Activated CD4-positive, CD25-positive, alpha-beta regulatory T cell treated with anti-CD3 and anti-CD28 coated beads, Interleukin-2, amount 50 U/mL, for 72 hours (primary cell): ENCODE measurements at regions not wholly inside any gene's neighbourhood (a gene's known extent, or its start where the extent isn't known, plus 50 kb on each side); places are given as distances from the start of the nearest gene placed in this dataset.

Experiments used
- DNase-seq: peaks from one replicate; pipeline ENCODE4 v3.0.0; 2021

GRCh38 chr10:6755781-6756460 lies 175.8 kb upstream of the PRKCQ start:
- no peak for DNase-seq

GRCh38 chr10:6753644-6754043 lies 173.6 kb upstream of the PRKCQ start:
- DNase-seq = no peak

GRCh38 chr10:6751363-6751762 lies 171.3 kb upstream of the PRKCQ start:
- no peak for DNase-seq

- no peak for DNase-seq
Observed at GRCh38 chr10:6748981-6749635, 169.0 kb upstream of the PRKCQ start.

DNA sequence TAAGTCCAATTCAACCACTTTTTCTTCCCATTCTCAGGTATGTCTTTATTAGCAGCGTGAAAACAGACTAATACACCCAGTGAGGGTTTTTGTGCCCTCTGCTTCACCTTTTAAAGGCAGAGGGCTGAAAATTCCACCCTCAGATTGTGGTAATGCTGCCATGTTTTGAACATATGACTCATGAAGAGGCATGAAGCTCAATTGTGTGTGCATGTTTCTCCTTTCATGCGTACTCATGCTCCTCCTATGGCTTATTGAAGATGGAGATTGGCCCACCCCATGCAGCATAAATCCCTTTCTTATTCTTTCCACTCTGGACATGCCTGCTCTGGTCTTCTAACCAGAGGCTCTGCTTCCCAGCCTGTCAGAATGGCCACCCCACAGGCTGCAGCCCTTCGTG lies 168.0 kb upstream of the PRKCQ start:
- DNase-seq = no peak

- DNase-seq = no peak
Observed at GRCh38 chr10:6746782-6747181, 166.7 kb upstream of the PRKCQ start.

GRCh38 chr10:6743291-6743849 lies 163.3 kb upstream of the PRKCQ start:
- DNase-seq = no peak

DNA sequence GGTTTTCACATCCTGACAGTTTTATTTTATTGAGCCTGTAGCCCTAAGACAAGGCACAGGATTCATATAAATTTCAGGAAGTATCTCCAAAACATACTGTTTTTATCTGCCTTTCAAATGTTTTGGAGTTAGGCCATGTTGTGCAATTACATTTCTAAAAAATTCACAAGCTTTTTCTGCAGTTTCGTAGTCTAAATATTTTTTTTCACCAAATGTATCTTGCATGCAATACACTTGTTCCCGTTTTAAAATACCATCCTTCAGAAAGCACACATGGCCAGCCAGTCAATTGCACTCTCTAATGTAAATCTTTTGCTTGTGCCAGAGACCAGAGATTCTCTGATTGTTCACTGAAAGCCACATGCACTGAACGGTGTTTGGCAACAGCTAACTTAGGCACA lies 161.5 kb upstream of the PRKCQ start:
- DNase-seq = no peak

DNA sequence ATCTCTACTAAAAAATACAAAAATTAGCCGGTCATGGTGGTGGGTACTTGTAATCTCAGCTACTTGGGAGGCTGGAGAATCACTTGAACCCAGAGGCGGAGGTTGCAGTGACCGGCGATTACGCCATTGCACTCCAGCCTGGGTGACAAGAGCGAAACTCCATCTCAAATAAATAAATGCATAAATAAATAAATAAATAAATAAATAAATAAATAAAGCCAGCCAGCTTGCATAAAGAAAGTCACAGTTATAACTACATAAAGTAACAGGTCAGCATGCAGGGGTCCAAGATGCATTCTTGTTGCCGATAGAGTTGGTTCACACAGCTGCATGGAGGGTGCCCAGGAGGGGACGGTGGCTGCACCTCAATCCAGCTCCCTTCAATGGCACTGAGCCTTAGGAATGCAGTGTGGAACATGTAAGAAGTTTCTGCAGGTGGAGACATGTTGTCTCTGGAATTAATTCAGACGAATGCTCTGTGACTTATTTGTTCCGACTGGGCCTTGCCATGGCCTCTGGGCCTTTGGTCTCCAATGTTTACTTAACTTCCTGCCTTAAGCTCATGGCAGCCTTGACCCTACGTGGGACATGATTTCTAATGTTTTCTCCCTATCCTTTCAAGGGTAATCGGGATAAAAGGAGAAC lies 159.6 kb upstream of the PRKCQ start:
- no peak for DNase-seq

DNA sequence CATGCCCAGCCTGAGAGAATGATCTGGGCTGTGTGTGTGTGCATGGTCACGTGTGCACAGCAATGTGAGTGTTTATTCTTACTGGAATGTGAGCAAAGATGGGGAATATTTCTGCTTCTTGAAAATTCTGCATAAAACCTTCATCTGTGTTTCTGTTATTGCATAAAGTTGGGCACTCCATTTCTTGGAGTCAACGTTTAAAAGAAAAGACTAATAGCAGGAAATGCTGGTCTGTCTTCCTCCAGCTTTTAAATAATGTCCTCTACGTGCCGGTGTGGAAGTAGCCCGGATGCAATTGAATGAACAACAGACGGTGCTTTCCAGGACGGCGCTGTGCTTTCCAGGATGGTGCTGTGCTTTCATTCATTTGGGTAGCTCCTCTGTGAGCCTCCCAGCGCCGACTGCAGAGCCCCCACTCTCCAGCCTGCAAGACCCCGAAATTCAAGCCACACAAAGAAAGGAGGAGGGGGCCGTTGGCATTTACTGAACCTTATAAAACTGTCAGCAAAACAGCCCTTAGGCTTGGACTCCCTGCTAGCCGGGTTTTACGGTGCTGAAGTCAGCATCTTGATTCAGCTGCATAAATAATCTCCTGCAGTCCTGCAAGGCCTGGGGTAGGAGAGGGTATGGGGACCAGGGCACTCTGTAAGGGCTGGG lies 158.2 kb upstream of the PRKCQ start:
- DNase-seq = no peak

DNA sequence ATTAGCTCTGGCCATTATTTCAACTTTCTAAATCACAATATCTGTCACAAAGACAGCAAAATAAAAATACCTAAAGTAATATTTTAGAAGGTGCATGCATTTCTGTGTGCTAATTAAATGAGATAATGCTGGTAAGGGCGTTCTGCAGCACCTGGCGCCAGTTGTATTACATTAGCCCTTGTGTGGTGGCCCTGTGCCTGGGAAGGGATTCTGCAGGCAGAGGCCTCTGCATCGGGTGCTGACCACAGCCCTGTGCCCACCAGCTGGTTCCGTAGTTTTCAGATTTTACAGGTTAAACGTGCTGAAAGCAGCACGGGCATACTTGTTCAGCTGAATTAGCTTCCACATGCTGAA lies 157.7 kb upstream of the PRKCQ start:
- DNase-seq = no peak

GRCh38 chr10:6737080-6737641 lies 157.1 kb upstream of the PRKCQ start:
- DNase-seq = no peak

DNA sequence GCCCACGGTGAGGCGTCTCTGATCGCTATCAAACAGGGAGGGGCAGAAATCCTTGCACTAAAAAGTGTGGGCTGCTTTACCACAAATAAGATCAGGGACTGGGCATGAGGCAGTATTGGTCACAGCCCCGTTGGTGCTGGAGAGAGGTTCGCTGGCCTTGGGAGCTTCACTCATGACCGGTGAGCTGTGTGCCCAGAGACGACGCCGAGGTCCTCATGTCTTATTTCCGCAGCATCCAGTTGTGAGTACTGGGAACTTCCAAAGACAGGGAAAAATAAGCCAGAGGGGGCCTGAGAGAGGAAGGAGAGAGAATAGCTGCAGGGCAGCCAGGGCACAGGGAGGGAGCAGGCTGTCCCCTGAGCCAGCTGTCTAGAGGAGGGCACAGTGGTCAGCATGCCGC lies 154.2 kb upstream of the PRKCQ start:
- DNase-seq = no peak

- DNase-seq = no peak
Observed at GRCh38 chr10:6729861-6730344, 149.8 kb upstream of the PRKCQ start.

DNA sequence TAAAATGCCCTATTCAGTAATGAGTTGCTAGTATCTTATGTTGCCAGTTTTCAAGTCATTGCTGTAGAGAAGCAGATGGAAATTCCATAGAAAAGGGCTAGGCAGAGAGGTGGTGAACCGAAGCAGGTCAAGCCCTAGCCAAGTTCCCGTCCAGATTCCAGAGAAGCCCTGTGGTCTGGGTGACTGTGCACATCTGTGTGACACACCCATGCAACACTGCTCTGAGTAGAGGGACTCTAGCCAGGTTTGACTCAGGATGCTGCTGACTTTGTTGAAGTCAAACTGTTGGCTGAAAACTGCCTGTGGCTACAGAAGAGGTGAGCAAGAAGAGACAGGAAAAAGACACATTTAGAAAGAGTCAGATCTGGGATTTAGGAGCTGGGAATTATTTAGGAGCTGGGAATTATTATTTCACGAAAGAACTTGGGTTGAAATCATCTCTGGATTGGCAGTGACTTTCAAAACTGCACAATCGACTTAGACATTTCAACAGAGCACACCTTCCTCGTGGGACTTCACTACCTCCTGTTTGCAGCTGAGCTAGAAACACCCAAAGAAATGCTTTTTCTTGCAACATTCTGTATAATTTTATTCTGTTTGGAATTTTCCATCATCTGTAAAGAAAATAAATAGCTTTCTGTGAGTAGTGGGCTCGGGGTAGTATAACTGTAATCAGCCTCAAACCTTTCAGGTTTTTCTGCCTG lies 149.1 kb upstream of the PRKCQ start:
- DNase-seq = no peak

- DNase-seq = no peak
Observed at GRCh38 chr10:6726924-6727323, 146.8 kb upstream of the PRKCQ start.

- no peak for DNase-seq
Observed at GRCh38 chr10:6722616-6723004, 142.5 kb upstream of the PRKCQ start.

DNA sequence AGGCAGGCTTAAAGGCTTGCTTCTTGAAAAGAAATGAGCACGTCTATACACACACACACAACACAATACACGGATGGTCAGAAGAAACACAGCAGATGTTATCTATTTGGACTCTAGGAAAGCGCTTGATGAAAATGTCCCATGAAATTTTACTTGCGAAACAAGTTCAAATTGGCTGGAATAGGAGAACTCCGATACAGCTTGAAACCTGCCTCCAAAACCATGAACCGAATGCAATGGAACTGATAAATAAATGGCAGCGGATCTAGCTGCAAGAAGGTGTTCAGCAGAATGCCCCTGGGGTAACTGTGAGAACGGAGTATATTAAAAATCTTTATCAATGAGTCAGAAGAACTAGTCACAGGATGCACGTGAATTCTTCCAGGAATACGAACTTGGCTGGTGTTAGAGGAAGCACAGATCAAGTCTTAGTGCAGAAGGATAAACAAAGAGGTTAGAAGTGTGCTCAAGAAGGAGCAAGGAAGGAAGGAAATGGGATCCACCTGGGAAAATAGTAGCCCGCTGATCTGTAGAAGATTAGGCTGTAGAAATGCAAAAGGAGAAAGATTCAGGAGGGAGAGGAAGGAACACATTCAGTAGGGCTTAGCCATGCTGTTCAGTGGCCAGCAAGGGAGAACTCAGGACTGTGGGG lies 142.0 kb upstream of the PRKCQ start:
- no peak for DNase-seq

- no peak for DNase-seq
Observed at GRCh38 chr10:6721480-6721879, 141.4 kb upstream of the PRKCQ start.

GRCh38 chr10:6719561-6719960 lies 139.5 kb upstream of the PRKCQ start:
- DNase-seq = no peak

DNA sequence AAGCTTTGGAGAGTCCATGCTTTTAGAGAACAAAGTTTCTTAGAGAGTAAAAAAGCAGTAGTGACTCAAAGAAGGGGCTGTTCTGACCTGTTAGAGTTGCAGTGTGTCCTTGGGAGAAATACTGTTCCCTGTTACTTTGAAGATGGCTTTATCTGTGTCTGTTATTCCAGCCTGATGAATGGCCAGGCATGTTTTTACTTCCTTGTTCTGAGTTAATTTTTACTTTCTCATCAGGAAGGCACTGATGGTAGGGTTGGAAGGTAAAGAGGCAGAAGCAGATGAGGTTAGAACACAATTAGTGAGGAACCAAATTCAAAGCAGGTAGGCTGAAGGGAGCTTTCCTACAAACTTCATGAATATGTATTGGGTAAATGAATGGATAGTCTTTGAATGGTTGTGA lies 138.5 kb upstream of the PRKCQ start:
- DNase-seq = no peak

DNA sequence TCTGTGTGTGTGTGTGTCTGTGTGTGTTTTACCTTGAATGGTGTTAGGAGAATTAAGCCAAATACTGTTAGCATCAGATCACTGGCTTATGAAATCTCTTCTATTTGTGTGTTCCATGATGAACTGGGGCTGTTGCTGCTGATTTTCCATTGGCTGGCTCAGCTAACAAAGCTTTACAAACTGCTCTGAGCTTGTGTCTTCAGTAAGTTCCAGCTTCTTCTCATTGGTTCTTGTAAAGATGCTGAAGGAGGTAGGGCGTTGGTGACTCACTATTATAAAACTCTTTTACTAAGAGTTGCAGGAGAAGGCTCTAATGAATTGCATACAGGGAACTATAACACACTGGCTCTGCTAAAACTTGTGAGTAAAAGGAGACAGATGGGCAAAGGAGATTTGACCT lies 136.4 kb upstream of the PRKCQ start:
- DNase-seq = no peak
